ENCODE measurements at regions not wholly inside any gene's neighbourhood (a gene's known extent, or its start where the extent isn't known, plus 50 kb on each side); places are given as distances from the start of the nearest gene placed in this dataset.

DNA sequence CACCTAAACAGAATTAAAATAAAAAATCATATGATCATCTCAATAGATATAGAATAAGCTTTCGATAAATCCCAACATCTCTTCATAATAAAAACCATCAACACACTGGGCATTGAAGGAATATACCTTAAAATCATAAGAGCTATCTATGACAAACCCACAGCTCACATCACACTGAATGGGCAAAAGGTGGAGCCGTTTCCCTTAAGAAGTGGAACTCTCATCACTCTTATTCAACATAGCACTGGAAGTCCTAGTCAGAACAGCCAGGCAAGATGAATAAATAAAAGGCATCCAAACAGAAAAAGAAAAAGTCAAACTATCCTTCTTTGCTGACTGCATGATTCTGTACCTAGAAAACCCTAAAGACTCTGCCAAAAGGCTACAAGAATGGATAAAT lies 510.3 kb downstream of the ZNF804A start:
- CTCF ChIA-PET = no interaction called here
- Histone ChIP-seq H3K27me3 (ENCODE audit: control insufficient read depth in 1 of 2, insufficient read depth in 2 of 2, low read length in 2 of 2) (no peaks in the 10 kb centered on the region), H3K27ac (ENCODE audit: low read depth in 1 of 2, low read length in 2 of 2) (no peak overlapping the region), H3K36me3 (ENCODE audit: insufficient read depth, low read length) (no peaks in the 10 kb centered on the region), H3K4me1 (ENCODE audit: insufficient read depth, low read length) (no peaks in the 10 kb centered on the region), H3K9me3 (ENCODE audit: control insufficient read depth in 1 of 2, insufficient read depth in 1 of 2, low read length in 2 of 2) (peaks cover 0 to 7% of the 10 kb centered on the region in 2 experiments), H3K4me3 (ENCODE audit: low read length) (no peak overlapping the region)
- Mint-ChIP-seq H3K27me3 (no peaks in the 10 kb centered on the region), H3K4me1 (ENCODE audit: low read depth) (no peaks in the 10 kb centered on the region), H3K9me3 (peaks cover 11% of the 10 kb centered on the region), H3K4me3 (no peak overlapping the region), H3K36me3 (ENCODE audit: low read depth) (no peaks in the 10 kb centered on the region), H3K27ac (no peak overlapping the region)
- intact Hi-C loops (cut with DNase I, micrococcal nuclease) = no loop called here
- POLR2A ChIA-PET = no interaction called here
- DNase-seq = no peak
- no peak for ATAC-seq (ENCODE audit: poor library complexity)
- TF ChIP-seq, protein P1, sequence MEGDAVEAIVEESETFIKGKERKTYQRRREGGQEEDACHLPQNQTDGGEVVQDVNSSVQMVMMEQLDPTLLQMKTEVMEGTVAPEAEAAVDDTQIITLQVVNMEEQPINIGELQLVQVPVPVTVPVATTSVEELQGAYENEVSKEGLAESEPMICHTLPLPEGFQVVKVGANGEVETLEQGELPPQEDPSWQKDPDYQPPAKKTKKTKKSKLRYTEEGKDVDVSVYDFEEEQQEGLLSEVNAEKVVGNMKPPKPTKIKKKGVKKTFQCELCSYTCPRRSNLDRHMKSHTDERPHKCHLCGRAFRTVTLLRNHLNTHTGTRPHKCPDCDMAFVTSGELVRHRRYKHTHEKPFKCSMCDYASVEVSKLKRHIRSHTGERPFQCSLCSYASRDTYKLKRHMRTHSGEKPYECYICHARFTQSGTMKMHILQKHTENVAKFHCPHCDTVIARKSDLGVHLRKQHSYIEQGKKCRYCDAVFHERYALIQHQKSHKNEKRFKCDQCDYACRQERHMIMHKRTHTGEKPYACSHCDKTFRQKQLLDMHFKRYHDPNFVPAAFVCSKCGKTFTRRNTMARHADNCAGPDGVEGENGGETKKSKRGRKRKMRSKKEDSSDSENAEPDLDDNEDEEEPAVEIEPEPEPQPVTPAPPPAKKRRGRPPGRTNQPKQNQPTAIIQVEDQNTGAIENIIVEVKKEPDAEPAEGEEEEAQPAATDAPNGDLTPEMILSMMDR (IDR thresholded peaks at IDR 0.05) = no peak

DNA sequence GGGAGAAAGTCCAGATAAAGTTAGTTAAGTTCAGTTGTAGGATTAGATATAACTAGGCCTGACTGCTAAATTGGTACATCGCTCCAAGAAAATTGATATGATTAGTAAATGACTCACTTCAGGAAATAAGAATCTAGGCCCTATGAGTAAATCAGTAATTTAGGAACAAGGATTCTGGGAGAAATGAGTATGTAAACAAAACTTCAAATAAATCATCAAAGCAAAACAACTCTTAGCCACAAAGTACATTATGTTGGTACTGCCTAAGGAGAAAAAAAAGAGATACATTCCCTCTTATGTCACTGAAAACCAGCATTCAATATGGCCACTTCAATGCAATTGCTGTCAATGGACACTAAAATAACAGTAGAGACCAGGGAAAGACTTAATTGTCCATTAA lies 529.1 kb downstream of the ZNF804A start:
- Histone ChIP-seq H3K27ac (ENCODE audit: low read depth in 1 of 2, low read length in 2 of 2) (no peak overlapping the region), H3K27me3 (ENCODE audit: control insufficient read depth in 1 of 2, insufficient read depth in 2 of 2, low read length in 2 of 2) (no peaks in the 10 kb centered on the region), H3K4me3 (ENCODE audit: low read length) (no peak overlapping the region), H3K36me3 (ENCODE audit: insufficient read depth, low read length) (no peaks in the 10 kb centered on the region), H3K4me1 (ENCODE audit: insufficient read depth, low read length) (no peaks in the 10 kb centered on the region), H3K9me3 (ENCODE audit: control insufficient read depth in 1 of 2, insufficient read depth in 1 of 2, low read length in 2 of 2) (peaks cover 0 to 3% of the 10 kb centered on the region in 2 experiments)
- H3K9me3 Mint-ChIP-seq = peaks cover 2% of the 10 kb centered on the region
- H3K4me3 Mint-ChIP-seq = no peak overlapping the region
- DNase-seq (no peak), ATAC-seq (ENCODE audit: poor library complexity) (no peak)
- intact Hi-C loops (cut with DNase I, micrococcal nuclease) = no loop called here
- no peaks in the 10 kb centered on the region for H3K36me3 Mint-ChIP-seq (ENCODE audit: low read depth)
- CTCF ChIA-PET = no interaction called here
- TF ChIP-seq, protein P1 (IDR thresholded peaks at IDR 0.05) = no peak
- H3K27ac Mint-ChIP-seq = no peak overlapping the region
- POLR2A ChIA-PET = no interaction called here
- H3K27me3 Mint-ChIP-seq = no peaks in the 10 kb centered on the region
- no peaks in the 10 kb centered on the region for H3K4me1 Mint-ChIP-seq (ENCODE audit: low read depth)

DNA sequence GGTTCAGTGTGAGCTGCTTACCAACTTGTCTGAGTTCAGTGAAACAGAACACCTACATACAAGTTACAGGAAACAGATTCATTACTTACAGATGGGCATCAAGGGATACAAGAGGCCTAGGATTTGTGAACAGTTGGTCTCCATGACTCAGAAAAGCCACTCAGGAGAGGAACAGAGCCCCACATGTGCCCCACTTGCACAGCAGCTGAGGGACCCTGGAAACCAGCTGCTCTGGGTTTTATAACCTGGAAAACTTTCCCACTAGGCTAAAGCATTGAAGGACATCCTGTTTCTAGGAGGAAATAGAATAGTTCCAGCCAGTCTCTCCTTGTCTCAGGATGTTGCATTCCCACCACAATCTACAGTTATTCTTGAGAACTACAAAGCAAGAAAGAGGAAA lies 530.0 kb downstream of the ZNF804A start:
- DNase-seq = no peak
- H3K4me3 Mint-ChIP-seq = no peak overlapping the region
- H3K27ac ChIP-seq (ENCODE audit: low read depth in 1 of 2, low read length in 2 of 2) = no peak overlapping the region
- H3K36me3 ChIP-seq (ENCODE audit: insufficient read depth, low read length) = no peaks in the 10 kb centered on the region
- TF ChIP-seq, protein P1 (IDR thresholded peaks at IDR 0.05) = no peak
- H3K4me1 ChIP-seq (ENCODE audit: insufficient read depth, low read length) = no peaks in the 10 kb centered on the region
- no peaks in the 10 kb centered on the region for H3K9me3 Mint-ChIP-seq
- no peak overlapping the region for H3K4me3 ChIP-seq (ENCODE audit: low read length)
- ATAC-seq (ENCODE audit: poor library complexity) = no peak
- no peaks in the 10 kb centered on the region for H3K27me3 Mint-ChIP-seq
- ChIA-PET CTCF (no interaction called here), POLR2A (no interaction called here)
- no peaks in the 10 kb centered on the region for H3K4me1 Mint-ChIP-seq (ENCODE audit: low read depth)
- peaks cover 0 to 12% of the 10 kb centered on the region in 2 experiments for H3K9me3 ChIP-seq (ENCODE audit: control insufficient read depth in 1 of 2, insufficient read depth in 1 of 2, low read length in 2 of 2)
- no peaks in the 10 kb centered on the region for H3K36me3 Mint-ChIP-seq (ENCODE audit: low read depth)
- intact Hi-C loops (cut with DNase I, micrococcal nuclease) = no loop called here
- H3K27me3 ChIP-seq (ENCODE audit: control insufficient read depth in 1 of 2, insufficient read depth in 2 of 2, low read length in 2 of 2) = no peaks in the 10 kb centered on the region
- H3K27ac Mint-ChIP-seq = no peak overlapping the region

Measured in CD4-positive, alpha-beta T cell (primary cell).